ENCODE measurements at regions not wholly inside any gene's neighbourhood (a gene's known extent, or its start where the extent isn't known, plus 50 kb on each side); places are given as distances from the start of the nearest gene placed in this dataset.
"Not testable (repeated sequence)": the region's sequence is repeated elsewhere in the genome, so short reads cannot be mapped to it uniquely, and the experiment has no call there.

DNA sequence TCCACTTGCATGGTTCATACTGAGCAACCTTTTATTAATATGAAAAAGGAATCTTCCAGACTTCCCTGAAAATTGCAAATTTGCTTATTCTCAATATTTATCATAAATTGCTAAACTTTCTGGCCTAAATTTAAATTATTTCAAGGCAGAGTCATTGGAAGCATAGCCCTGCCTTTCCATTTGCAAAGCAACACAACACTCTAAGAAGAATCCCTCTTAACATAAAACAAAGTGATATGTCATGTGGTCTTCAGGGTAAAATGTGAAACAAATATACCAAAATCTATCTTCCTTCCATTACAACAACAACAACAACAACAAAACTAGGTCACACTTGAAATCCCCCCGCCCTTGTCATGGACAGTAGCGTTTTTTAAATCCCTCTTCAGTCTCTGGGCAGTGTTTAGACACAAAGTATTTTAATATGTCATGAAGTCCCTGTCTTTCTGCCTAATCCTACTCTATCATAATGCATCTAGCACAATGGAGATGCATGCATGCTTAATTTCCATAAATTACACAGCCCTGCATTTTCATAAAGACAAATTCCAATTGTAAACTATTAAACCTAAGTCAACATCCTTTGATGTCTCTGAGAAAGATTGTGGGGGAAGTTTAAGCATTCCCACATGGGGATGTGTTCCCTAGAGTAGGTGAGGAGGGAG is 668.9 kb upstream of the LCORL start:
- no peak overlapping the region for H3K4me3 ChIP-seq (ENCODE audit: extremely low read depth, insufficient read depth, low read length, poor library complexity, severe bottlenecking)
- peak overlapping the region; percentile 67 for H3K27ac ChIP-seq (ENCODE audit: low read depth, low read length, severe bottlenecking)
- 20% methylated on average over 1 of the region's 2 CpGs; no CpG with 5 or more reads in 1 of the 2 experiments for WGBS, 2 experiments (ENCODE audit: insufficient coverage in 2 of 2)
- peaks cover 22% of the 10 kb centered on the region for H3K4me1 ChIP-seq (ENCODE audit: control insufficient read depth, insufficient read depth, low read length, poor library complexity, severe bottlenecking)
- H3K9me3 ChIP-seq (ENCODE audit: control insufficient read depth, low read length): no peaks in the 10 kb centered on the region
- no peaks in the 10 kb centered on the region for H3K36me3 ChIP-seq (ENCODE audit: control insufficient read depth, insufficient read depth, low read length)

DNA sequence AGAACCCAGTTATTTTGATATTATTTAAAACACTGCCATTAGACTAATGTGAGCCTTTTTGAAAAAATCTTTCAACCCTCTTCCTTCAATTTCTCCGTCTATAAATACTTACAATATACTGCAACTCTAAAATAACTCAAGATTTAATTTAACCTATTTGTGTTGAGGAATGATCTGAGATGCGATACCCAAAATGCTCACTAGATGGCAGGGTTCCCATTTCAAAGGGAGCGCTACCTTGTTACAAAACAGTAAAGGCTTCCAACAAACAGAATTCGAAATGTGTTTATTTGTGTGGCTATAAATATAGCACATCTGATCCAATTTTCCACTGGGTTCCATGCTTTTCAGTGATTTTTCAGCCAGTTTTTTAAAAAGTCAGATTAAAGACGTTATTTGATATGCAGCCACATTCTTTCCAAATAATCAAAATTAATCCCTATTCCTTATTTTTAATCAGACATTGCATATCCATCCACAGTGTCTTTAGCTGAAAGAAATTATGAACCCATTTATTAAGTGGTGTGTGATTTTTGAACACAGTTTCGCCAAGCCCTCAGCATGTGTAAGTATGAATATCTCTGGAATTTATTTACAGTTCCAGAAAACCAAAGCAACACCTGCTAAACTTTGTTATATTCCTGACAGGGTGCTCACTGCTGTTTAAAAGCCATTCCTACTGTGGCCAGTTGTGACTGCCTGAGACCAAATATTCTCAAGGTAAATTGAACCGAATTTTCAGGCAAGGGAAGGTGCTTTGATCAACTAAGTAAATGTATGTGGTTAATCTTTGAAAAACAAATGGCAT is 668.0 kb upstream of the LCORL start:
- 20% methylated on average over 1 of the region's 7 CpGs; no CpG with 5 or more reads in 1 of the 2 experiments for WGBS, 2 experiments (ENCODE audit: insufficient coverage in 2 of 2)
- H3K27ac ChIP-seq (ENCODE audit: low read depth, low read length, severe bottlenecking): no peak overlapping the region
- no peaks in the 10 kb centered on the region for H3K9me3 ChIP-seq (ENCODE audit: control insufficient read depth, low read length)
- H3K4me3 ChIP-seq (ENCODE audit: extremely low read depth, insufficient read depth, low read length, poor library complexity, severe bottlenecking): no peak overlapping the region
- H3K4me1 ChIP-seq (ENCODE audit: control insufficient read depth, insufficient read depth, low read length, poor library complexity, severe bottlenecking): peaks cover 22% of the 10 kb centered on the region
- no peaks in the 10 kb centered on the region for H3K36me3 ChIP-seq (ENCODE audit: control insufficient read depth, insufficient read depth, low read length)

DNA sequence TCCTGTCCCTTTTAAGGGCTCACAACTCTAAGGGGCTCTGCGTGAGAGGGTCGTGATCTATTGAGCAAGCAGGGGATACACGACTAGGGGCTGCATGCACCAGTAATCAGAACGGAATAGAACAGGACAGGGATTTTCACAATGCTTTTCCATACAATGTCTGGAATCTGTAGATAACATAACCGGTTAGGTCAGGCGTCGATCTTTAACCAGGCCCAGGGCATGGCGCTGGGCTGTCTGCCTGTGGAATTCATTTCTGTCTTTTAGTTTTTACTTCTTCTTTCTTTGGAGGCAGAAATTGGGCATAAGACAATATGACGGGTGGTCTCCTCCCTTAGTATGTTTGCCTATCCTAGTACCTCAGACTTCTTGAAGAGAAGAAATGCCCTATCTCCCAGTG is 666.8 kb upstream of the LCORL start:
- 91 to 96% methylated on average over 8 of the region's 9 CpGs for WGBS, 2 experiments (ENCODE audit: insufficient coverage in 2 of 2)

DNA sequence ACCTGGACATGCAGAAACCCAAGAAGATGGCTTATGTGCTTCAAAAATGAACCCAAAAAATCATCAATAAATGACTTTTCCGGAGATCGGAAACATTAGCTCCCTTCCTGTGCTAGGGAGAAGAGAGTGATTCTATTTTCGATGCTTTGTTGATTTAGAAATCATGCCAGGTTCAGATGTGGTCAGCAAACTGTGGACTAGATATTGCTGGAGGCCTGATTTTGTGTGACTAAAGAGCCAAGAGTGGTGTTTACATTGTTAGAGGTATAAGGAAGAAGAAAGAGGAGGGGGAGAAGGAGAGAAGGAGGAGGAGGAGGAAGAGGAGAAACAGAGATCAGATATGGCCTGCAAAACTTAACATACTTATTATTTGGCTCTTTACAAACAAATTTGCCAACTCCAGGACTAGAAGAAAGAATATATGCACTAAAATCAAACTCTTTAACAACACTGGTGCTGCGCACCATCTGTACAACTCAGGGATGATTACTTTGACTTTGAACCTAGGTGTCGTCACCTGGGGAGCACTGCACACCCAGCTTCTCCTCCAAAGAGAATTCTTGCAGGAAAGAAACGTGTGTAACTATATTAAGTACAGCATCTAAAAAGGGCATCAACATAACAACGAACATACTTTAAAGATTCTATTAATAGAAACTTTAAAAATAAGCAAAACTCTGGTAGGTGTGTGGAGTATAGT is 664.9 kb upstream of the LCORL start:
- Histone ChIP-seq H3K9me3 (ENCODE audit: control insufficient read depth, low read length) (no peaks in the 10 kb centered on the region), H3K36me3 (ENCODE audit: control insufficient read depth, insufficient read depth, low read length) (no peaks in the 10 kb centered on the region), H3K27ac (ENCODE audit: low read depth, low read length, severe bottlenecking) (no peak overlapping the region), H3K4me1 (ENCODE audit: control insufficient read depth, insufficient read depth, low read length, poor library complexity, severe bottlenecking) (peaks cover 16% of the 10 kb centered on the region), H3K4me3 (ENCODE audit: extremely low read depth, insufficient read depth, low read length, poor library complexity, severe bottlenecking) (no peak overlapping the region)
- WGBS, 2 experiments (ENCODE audit: insufficient coverage in 2 of 2): 93 to 100% methylated on average over 3 to 4 of the region's 7 CpGs

More for the DNA sequence above, 666.8 kb upstream of the LCORL start:
- not testable (repeated sequence) for H3K27ac ChIP-seq (ENCODE audit: low read depth, low read length, severe bottlenecking); H3K36me3 ChIP-seq (ENCODE audit: control insufficient read depth, insufficient read depth, low read length); H3K4me3 ChIP-seq (ENCODE audit: extremely low read depth, insufficient read depth, low read length, poor library complexity, severe bottlenecking); H3K9me3 ChIP-seq (ENCODE audit: control insufficient read depth, low read length)
- peaks cover 22% of the 10 kb centered on the region for H3K4me1 ChIP-seq (ENCODE audit: control insufficient read depth, insufficient read depth, low read length, poor library complexity, severe bottlenecking)

DNA sequence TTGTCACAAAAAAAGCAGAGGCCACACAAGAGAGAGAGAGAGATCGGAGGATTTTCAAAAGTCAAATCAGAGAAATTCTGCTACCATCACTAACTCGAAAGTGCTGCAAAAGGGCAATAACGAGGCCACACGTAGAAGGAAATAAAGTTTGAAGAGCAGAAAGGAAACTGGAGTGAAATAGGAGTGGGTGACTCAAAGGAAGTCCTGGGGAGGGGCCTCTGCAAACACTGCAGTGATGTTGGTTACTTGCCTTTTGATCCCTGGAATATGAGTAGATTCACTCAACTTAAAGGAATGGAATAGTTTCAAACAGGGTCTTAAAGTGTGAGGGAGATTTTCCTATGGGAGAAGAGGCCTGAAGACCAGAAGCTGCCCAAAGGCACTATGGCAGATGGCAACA is 663.4 kb upstream of the LCORL start:
- Histone ChIP-seq H3K4me1 (ENCODE audit: control insufficient read depth, insufficient read depth, low read length, poor library complexity, severe bottlenecking) (peaks cover 1% of the 10 kb centered on the region), H3K9me3 (ENCODE audit: control insufficient read depth, low read length) (no peaks in the 10 kb centered on the region)
- 100% methylated on average over 1 to 3 of the region's 4 CpGs for WGBS, 2 experiments (ENCODE audit: insufficient coverage in 2 of 2)

DNA sequence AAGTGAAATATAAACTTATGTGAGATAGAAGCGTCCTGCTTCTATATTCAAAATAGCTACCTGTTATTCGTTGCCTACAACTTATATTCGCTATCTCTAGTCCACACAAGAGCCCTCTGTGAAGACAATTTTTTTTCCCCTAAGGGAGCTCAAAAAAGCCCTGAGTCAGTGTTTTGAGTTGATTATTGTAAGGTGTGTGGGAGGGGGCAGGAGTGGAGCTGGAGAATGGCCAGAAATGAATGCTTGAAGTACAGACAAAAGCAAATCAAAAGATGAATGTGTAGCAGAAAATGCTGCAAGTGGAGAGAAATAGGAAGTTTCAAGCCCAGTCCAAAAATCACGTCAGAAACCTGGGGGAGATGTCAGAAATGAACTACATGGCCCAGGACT is 655.0 kb upstream of the LCORL start:
- no peak overlapping the region for H3K4me3 ChIP-seq (ENCODE audit: extremely low read depth, insufficient read depth, low read length, poor library complexity, severe bottlenecking)
- H3K9me3 ChIP-seq (ENCODE audit: control insufficient read depth, low read length): no peaks in the 10 kb centered on the region
- WGBS, 2 experiments (ENCODE audit: insufficient coverage in 2 of 2): 68 to 71% methylated on average over 1 of the region's 4 CpGs
- no peak overlapping the region for H3K27ac ChIP-seq (ENCODE audit: low read depth, low read length, severe bottlenecking)
- no peaks in the 10 kb centered on the region for H3K4me1 ChIP-seq (ENCODE audit: control insufficient read depth, insufficient read depth, low read length, poor library complexity, severe bottlenecking)
- no peaks in the 10 kb centered on the region for H3K36me3 ChIP-seq (ENCODE audit: control insufficient read depth, insufficient read depth, low read length)

More for the DNA sequence above, 663.4 kb upstream of the LCORL start:
- no peak overlapping the region for H3K4me3 ChIP-seq (ENCODE audit: extremely low read depth, insufficient read depth, low read length, poor library complexity, severe bottlenecking)
- no peaks in the 10 kb centered on the region for H3K36me3 ChIP-seq (ENCODE audit: control insufficient read depth, insufficient read depth, low read length)
- H3K27ac ChIP-seq (ENCODE audit: low read depth, low read length, severe bottlenecking): no peak overlapping the region

DNA sequence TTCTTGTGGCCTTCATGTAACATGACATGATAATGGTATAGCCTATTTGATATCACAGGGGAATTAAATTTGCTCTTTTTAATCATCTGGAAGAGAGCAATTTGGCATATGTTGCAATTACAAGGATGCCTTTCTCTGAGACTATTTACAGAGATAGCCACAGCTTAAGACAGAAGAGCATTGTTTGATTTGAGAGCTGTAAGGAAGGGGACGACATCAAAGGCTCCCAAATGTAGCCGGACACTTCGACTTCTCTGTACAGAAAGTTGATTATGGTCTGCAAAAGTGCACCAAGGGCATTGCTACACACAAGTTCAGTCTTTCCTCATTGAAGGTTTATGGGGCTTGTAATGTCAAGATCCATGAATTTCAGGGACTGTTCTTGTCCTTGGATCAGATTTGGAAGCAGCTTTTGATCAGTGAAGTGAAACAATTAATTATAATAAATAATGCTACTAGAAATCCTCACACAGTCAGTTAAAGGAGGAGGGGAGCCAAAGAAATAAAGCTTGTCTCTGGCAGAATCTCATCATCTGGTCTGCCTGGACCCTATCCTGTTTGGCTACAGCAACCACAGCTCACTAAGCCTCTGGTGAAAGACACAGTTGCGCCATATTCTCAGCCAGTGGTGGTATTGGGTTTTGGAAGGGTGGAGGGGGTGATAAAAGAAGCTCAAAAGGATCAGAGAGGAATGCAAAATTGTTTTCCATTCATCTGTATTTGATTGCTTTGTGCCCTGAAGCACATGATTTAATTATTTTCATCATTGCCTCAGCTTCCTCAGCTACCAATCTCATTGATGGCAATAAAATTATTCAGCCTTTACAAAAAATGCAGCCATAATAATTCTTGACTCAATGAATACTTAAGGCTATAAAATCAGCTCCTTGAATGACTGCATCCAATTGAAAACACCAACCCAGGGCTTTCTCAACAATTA is 654.3 kb upstream of the LCORL start:
- H3K9me3 ChIP-seq (ENCODE audit: control insufficient read depth, low read length): no peaks in the 10 kb centered on the region
- H3K27ac ChIP-seq (ENCODE audit: low read depth, low read length, severe bottlenecking): no peak overlapping the region
- whole genome bisulfite sequencing, 2 experiments (ENCODE audit: insufficient coverage in 2 of 2): 80 to 82% methylated on average over 2 to 4 of the region's 4 CpGs
- no peaks in the 10 kb centered on the region for H3K4me1 ChIP-seq (ENCODE audit: control insufficient read depth, insufficient read depth, low read length, poor library complexity, severe bottlenecking)
- no peak overlapping the region for H3K4me3 ChIP-seq (ENCODE audit: extremely low read depth, insufficient read depth, low read length, poor library complexity, severe bottlenecking)
- no peaks in the 10 kb centered on the region for H3K36me3 ChIP-seq (ENCODE audit: control insufficient read depth, insufficient read depth, low read length)

DNA sequence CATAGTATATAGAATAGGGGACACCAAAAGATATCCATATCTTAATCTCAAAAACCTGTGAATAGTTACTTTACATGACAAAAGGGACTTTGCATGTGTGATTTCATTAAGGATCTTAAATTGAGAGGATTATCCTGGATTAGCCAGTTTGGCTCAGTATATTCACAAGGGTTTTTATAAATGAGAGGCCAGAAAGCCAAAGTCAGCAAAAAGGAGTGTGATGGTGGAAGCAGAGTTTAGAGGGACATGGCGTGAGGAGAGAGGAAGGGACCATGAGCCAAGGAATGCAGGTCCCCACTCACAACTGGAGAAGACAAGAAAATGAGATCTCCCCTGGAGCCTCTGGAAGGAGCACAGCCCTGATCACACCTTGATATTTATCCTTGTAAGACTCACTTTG is 648.5 kb upstream of the LCORL start:
- H3K4me3 ChIP-seq (ENCODE audit: extremely low read depth, insufficient read depth, low read length, poor library complexity, severe bottlenecking): no peak overlapping the region
- no peak overlapping the region for H3K27ac ChIP-seq (ENCODE audit: low read depth, low read length, severe bottlenecking)
- H3K36me3 ChIP-seq (ENCODE audit: control insufficient read depth, insufficient read depth, low read length): no peaks in the 10 kb centered on the region
- H3K9me3 ChIP-seq (ENCODE audit: control insufficient read depth, low read length): no peaks in the 10 kb centered on the region
- WGBS, 2 experiments (ENCODE audit: insufficient coverage in 2 of 2): 86 to 90% methylated on average over 1 of the region's 1 CpG
- no peaks in the 10 kb centered on the region for H3K4me1 ChIP-seq (ENCODE audit: control insufficient read depth, insufficient read depth, low read length, poor library complexity, severe bottlenecking)

DNA sequence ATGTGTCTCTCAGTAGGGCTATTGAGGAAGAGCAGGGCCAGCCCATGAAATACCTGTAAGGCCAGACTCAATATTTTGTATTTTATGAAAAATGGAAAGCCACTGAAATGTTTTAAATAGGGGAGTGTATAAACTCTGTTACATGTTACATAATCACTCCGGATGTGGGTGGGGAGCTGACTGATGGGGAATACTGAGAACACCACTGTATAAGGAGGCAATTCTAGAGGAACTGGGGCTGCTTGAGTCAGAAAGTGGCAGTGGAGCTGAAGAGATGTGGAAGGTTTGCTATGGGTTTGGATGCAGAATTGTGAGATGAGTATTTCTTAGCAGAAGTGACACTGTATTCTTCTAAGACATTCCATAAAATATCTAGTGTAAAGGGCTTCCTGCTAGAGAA is 647.8 kb upstream of the LCORL start:
- Histone ChIP-seq H3K36me3 (ENCODE audit: control insufficient read depth, insufficient read depth, low read length) (no peaks in the 10 kb centered on the region), H3K4me3 (ENCODE audit: extremely low read depth, insufficient read depth, low read length, poor library complexity, severe bottlenecking) (no peak overlapping the region), H3K9me3 (ENCODE audit: control insufficient read depth, low read length) (no peaks in the 10 kb centered on the region), H3K27ac (ENCODE audit: low read depth, low read length, severe bottlenecking) (no peak overlapping the region), H3K4me1 (ENCODE audit: control insufficient read depth, insufficient read depth, low read length, poor library complexity, severe bottlenecking) (no peaks in the 10 kb centered on the region)
- WGBS, 2 experiments (ENCODE audit: insufficient coverage in 2 of 2): 100% methylated on average over 1 of the region's 1 CpG; no CpG with 5 or more reads in 1 of the 2 experiments

DNA sequence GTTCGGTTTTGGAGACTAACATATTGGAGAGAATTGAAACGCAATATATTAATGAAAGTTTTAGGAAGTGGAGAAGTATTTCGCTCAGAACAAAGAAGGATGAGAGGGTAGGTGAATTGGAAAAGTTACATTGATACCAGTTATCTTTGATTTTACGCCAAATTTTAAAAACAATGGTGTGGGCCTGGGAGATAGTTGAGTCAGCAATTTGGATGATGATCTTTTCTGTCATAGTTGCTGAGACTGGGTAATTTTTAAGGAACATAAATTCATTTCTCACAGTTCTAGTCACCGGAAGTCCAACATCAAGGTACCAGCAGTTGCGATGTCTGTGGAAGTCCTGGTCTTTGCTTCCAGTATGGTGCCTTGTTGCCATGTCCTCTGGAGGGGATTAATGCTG is 644.8 kb upstream of the LCORL start:
- H3K9me3 ChIP-seq (ENCODE audit: control insufficient read depth, low read length): no peaks in the 10 kb centered on the region
- H3K4me3 ChIP-seq (ENCODE audit: extremely low read depth, insufficient read depth, low read length, poor library complexity, severe bottlenecking): no peak overlapping the region
- 94 to 98% methylated on average over 3 to 5 of the region's 6 CpGs for WGBS, 2 experiments (ENCODE audit: insufficient coverage in 2 of 2)
- H3K4me1 ChIP-seq (ENCODE audit: control insufficient read depth, insufficient read depth, low read length, poor library complexity, severe bottlenecking): no peaks in the 10 kb centered on the region
- H3K36me3 ChIP-seq (ENCODE audit: control insufficient read depth, insufficient read depth, low read length): no peaks in the 10 kb centered on the region
- no peak overlapping the region for H3K27ac ChIP-seq (ENCODE audit: low read depth, low read length, severe bottlenecking)
